GM23248 (cell line): ENCODE measurements at regions not wholly inside any gene's neighbourhood (a gene's known extent, or its start where the extent isn't known, plus 50 kb on each side); places are given as distances from the start of the nearest gene placed in this dataset.

ENCODE experiments used
- EZH2 ChIP-seq: fragments of 200-600 bp; sonication (generic); IDR thresholded peaks from 2 replicates; pipeline ENCODE4 v1.6.1; 2018; ENCODE audit warnings: antibody characterized with exemption, mild to moderate bottlenecking; ENCODE audit not compliant: insufficient read depth, poor library complexity, severe bottlenecking
- EZH2phosphoT487 ChIP-seq: fragments of 200-600 bp; sonication (generic); IDR thresholded peaks from 2 replicates; pipeline ENCODE4 v1.6.1; 2018; ENCODE audit warnings: antibody characterized with exemption, moderate library complexity, mild to moderate bottlenecking, low read depth; ENCODE audit not compliant: insufficient read depth

DNA sequence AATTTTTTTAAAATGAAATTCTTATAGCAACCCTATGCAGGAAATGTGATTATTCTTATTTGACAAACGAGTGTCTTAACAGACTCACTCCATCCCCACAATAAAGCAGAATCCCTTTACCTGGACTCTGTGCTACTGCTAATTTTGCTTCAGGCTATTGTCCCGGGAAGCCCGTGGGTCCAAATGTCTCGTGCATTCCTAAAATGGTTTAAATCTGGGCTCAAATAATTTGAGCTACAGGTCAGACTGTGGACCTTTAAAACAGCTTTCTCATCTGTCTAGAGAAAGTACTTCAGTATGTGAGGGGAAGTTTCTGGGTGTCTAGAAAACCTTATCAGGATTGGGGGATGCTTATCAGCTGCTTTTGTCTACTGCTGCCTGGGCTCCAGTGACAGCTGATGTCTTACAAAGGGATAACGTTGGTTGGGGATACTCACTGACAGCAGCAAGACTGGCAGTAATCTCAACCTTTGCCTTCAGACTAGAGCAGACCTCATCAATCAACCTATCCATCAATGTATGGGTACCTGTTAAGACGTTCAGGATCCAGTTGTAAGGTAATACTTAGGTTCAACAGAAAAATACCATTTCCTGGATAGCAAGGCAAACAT, 197.9 kb upstream of the CDH11 start:
- TF ChIP-seq EZH2phosphoT487 (no peak), EZH2 (no peak)
